Prostate gland (tissue), 2 donors: ENCODE measurements at regions not wholly inside any gene's neighbourhood (a gene's known extent, or its start where the extent isn't known, plus 50 kb on each side); places are given as distances from the start of the nearest gene placed in this dataset.

Experiments used
- CTCF ChIP-seq, 4 experiments: fragments of 200-600 bp in 2 of 4; fragments of 450-650 bp in 2 of 4; sonication (generic) in 2 of 4; IDR thresholded peaks; 1 replicate in 3 of 4; 2 replicates in 1 of 4; pipeline ENCODE4 v1.5.1; 2016 to 2019; ENCODE audit warnings: antibody characterized with exemption in 4 of 4, mild to moderate bottlenecking in 2 of 4, moderate library complexity in 2 of 4
- POLR2AphosphoS5 ChIP-seq: sonication (generic); formaldehyde crosslinking; IDR thresholded peaks from one replicate; pipeline ENCODE4 v1.6.1; 2017; ENCODE audit warnings: antibody characterized with exemption

GRCh38 chr21:20802201-20802600, 196.0 kb upstream of the NCAM2 start:
- TF ChIP-seq CTCF (IDR thresholded peaks at IDR 0.05): no peak
- no peak for TF ChIP-seq POLR2AphosphoS5
